Spleen (tissue), 11 donors: ENCODE measurements at regions not wholly inside any gene's neighbourhood (a gene's known extent, or its start where the extent isn't known, plus 50 kb on each side); places are given as distances from the start of the nearest gene placed in this dataset.

Experiments
- DNase-seq: peaks from one replicate; pipeline ENCODE4 v3.0.0-alpha.2; 2020
- H3K27ac ChIP-seq, 8 donors: fragments of 200-600 bp; sonication (generic) in 7 of 8; 1 replicate in 4 of 8; 2 replicates in 4 of 8; pipeline versions ENCODE4 v1.5.0 to v1.8.0; 2016 to 2021; ENCODE audit warnings: inconsistent platforms in 4 of 8, mild to moderate bottlenecking in 4 of 8, moderate library complexity in 1 of 8
- H3K27me3 ChIP-seq, 7 donors: fragments of 200-600 bp; sonication (generic) in 6 of 7; replicated peaks in 1 of 7; 1 replicate in 4 of 7; 2 replicates in 3 of 7; pipeline versions ENCODE4 v1.5.0 to v1.8.0; 2016 to 2021; ENCODE audit warnings: inconsistent platforms in 3 of 7, mild to moderate bottlenecking in 1 of 7
- H3K36me3 ChIP-seq, 6 donors: fragments of 200-600 bp; sonication (generic) in 5 of 6; 1 replicate in 4 of 6; 2 replicates in 2 of 6; pipeline versions ENCODE4 v1.5.0 to v1.8.0; 2016 to 2021; ENCODE audit warnings: inconsistent platforms in 2 of 6
- H3K4me1 ChIP-seq, 6 donors: fragments of 200-600 bp; sonication (generic) in 5 of 6; 1 replicate in 3 of 6; 2 replicates in 3 of 6; pipeline versions ENCODE4 v1.5.0 to v1.8.0; 2016 to 2021; ENCODE audit warnings: inconsistent platforms in 3 of 6
- H3K4me3 ChIP-seq, 8 donors: fragments of 200-600 bp; sonication (generic) in 7 of 8; 1 replicate in 4 of 8; 2 replicates in 4 of 8; pipeline versions ENCODE4 v1.5.0 to v1.8.0; 2016 to 2021; ENCODE audit warnings: inconsistent platforms in 4 of 8, mild to moderate bottlenecking in 4 of 8, moderate library complexity in 2 of 8
- H3K9me3 ChIP-seq, 8 donors: fragments of 200-600 bp; sonication (generic) in 7 of 8; 1 replicate in 4 of 8; 2 replicates in 4 of 8; pipeline versions ENCODE4 v1.5.0 to v1.8.0; 2016 to 2021; ENCODE audit warnings: inconsistent platforms in 4 of 8
- POLR2A ChIP-seq, 3 donors: fragments of 450-650 bp; IDR thresholded peaks; one replicate each; pipeline ENCODE4 v1.5.1; 2017; ENCODE audit warnings: antibody characterized with exemption in 3 of 3, mild to moderate bottlenecking in 1 of 3
- POLR2AphosphoS5 ChIP-seq, 3 donors: sonication (generic); formaldehyde crosslinking; IDR thresholded peaks; one replicate each; pipeline ENCODE4 v1.5.1; 2017; ENCODE audit warnings: antibody characterized with exemption in 3 of 3
- WGBS, 5 donors: extraction: QIAGEN DNeasy Blood & Tissue Kit in 3 of 5; methylation state at CpG; one replicate each; pipeline versions ENCODE4 v1.1.5 to v1.1.7; 2013 to 2018; 5-methylcytosine and 5-hydroxymethylcytosine counted together
- intact Hi-C: fragments of 100-400 bp; cut with DNase I; formaldehyde crosslinking; loops from one replicate; pipeline ENCODE4 v1.15.0; 2023; ENCODE audit warnings: low total_unique reads
- TF ChIP-seq, protein P1 (sequence below), 11 experiments: fragments of 200-600 bp in 7 of 11; fragments of 450-650 bp in 4 of 11; sonication (generic) in 4 of 11; IDR thresholded peaks in 8 of 11; conservative IDR thresholded peaks in 3 of 11; 1 replicate in 7 of 11; 2 replicates in 4 of 11; pipeline versions ENCODE4 v1.4.0 to v1.8.0; 2016 to 2021; ENCODE audit warnings: antibody characterized with exemption in 11 of 11, inconsistent platforms in 4 of 11, mild to moderate bottlenecking in 1 of 11
- donor health status: healthy with polysubstance abuse.
- donor health status: DM: no; HTN: no; CAD: no; lungs with moderate emphysema.
- donor health status: DM: no; HTN: no; CAD: no.
- donor health status: Bipolar disorder and iron deficiency.
- donor health status: healthy.
- donor health status: DM: no; HTN: no; CAD: no.
- donor health status: DM: yes; HTN: yes; CAD: no.

- TF ChIP-seq POLR2A (IDR thresholded peaks at IDR 0.05) (no peak), POLR2AphosphoS5 (IDR thresholded peaks at IDR 0.05) (no peak)
- TF ChIP-seq, protein P1, sequence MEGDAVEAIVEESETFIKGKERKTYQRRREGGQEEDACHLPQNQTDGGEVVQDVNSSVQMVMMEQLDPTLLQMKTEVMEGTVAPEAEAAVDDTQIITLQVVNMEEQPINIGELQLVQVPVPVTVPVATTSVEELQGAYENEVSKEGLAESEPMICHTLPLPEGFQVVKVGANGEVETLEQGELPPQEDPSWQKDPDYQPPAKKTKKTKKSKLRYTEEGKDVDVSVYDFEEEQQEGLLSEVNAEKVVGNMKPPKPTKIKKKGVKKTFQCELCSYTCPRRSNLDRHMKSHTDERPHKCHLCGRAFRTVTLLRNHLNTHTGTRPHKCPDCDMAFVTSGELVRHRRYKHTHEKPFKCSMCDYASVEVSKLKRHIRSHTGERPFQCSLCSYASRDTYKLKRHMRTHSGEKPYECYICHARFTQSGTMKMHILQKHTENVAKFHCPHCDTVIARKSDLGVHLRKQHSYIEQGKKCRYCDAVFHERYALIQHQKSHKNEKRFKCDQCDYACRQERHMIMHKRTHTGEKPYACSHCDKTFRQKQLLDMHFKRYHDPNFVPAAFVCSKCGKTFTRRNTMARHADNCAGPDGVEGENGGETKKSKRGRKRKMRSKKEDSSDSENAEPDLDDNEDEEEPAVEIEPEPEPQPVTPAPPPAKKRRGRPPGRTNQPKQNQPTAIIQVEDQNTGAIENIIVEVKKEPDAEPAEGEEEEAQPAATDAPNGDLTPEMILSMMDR (IDR thresholded peaks at IDR 0.05 in 8 of 11, conservative IDR thresholded peaks at IDR 0.05 in 3 of 11), result no peak
- no peak overlapping the region for H3K4me3 ChIP-seq
- peaks cover 0 to 9% (median 0%) of the 10 kb centered on the region in 8 donors for H3K9me3 ChIP-seq
- H3K27ac ChIP-seq, result no peak overlapping the region
- DNase-seq, result no peak
- H3K4me1 ChIP-seq, result no peaks in the 10 kb centered on the region
- intact Hi-C loops, result no loop called here
- no peaks in the 10 kb centered on the region for H3K27me3 ChIP-seq
- WGBS, 5 donors, result 30 to 43% (median 34%) methylated on average over 3 of the region's 3 CpGs
- H3K36me3 ChIP-seq, result no peaks in the 10 kb centered on the region
These were observed 445.6 kb downstream of the KCTD12 start for GRCh38 chr13:76440568-76440967.

DNA sequence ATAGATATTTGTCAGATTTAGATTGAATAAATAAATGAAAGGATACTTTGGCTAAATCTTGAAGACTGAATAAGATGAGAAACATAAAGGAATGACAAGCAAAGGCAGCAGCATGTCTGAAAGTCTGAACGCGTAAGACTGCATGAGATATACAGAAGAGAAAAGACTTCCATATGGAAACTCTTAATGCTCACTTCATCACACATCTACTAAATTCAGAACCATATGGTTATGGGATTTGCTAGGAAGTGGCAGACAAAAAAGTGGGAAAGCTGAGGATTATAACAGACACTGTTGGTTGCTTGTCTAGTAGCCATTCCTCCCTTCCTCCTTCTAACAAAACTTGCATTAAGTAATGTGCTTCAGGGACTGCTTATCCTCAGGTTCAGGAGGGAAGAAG is 446.7 kb downstream of the KCTD12 start:
- TF ChIP-seq POLR2A (IDR thresholded peaks at IDR 0.05), result no peak
- TF ChIP-seq POLR2AphosphoS5 (IDR thresholded peaks at IDR 0.05), result no peak
- TF ChIP-seq, protein P1 (IDR thresholded peaks at IDR 0.05 in 8 of 11, conservative IDR thresholded peaks at IDR 0.05 in 3 of 11), result no peak
- H3K4me3 ChIP-seq, result no peak overlapping the region
- peaks cover 0 to 9% (median 0%) of the 10 kb centered on the region in 8 donors for H3K9me3 ChIP-seq
- no peaks in the 10 kb centered on the region for H3K36me3 ChIP-seq
- 91 to 100% (median 95%) methylated on average over 2 of the region's 2 CpGs for WGBS, 5 donors
- DNase-seq, result no peak
- intact Hi-C loops, result no loop called here
- no peaks in the 10 kb centered on the region for H3K4me1 ChIP-seq
- H3K27me3 ChIP-seq, result no peaks in the 10 kb centered on the region
- H3K27ac ChIP-seq, result no peak overlapping the region

DNA sequence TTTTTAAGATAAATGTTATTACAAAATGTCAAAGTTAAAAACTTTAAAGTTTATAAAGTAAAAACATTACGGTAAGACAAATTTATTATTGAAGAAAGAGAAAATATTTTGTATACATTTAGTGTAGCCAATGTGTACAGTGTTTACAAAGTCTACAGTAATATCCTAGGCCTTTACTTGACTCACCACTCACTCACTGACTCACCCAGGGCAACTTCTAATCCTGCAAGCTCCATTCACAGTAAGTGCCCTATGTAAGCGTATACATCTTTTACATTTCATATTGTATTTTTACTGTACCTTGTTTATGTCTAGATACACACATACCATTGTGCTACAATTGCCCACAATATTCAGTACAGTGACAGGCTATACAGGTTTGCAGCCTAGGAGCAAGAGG is 448.2 kb downstream of the KCTD12 start:
- Histone ChIP-seq H3K27ac (no peak overlapping the region), H3K4me1 (no peaks in the 10 kb centered on the region), H3K4me3 (no peak overlapping the region), H3K36me3 (no peaks in the 10 kb centered on the region), H3K9me3 (peaks cover 0 to 3% (median 0%) of the 10 kb centered on the region in 8 donors), H3K27me3 (no peaks in the 10 kb centered on the region)
- intact Hi-C loops, result no loop called here
- 97 to 98% (median 97%) methylated on average over 2 of the region's 2 CpGs for WGBS, 5 donors
- no peak for DNase-seq
- no peak for TF ChIP-seq POLR2AphosphoS5 (IDR thresholded peaks at IDR 0.05)
- TF ChIP-seq, protein P1 (IDR thresholded peaks at IDR 0.05 in 8 of 11, conservative IDR thresholded peaks at IDR 0.05 in 3 of 11), result no peak
- no peak for TF ChIP-seq POLR2A (IDR thresholded peaks at IDR 0.05)

- no peaks in the 10 kb centered on the region for H3K9me3 ChIP-seq
- H3K4me3 ChIP-seq, result no peak overlapping the region
- 48 to 74% (median 57%) methylated on average over 2 of the region's 2 CpGs for WGBS, 5 donors
- H3K27ac ChIP-seq, result no peak overlapping the region
- TF ChIP-seq, protein P1 (IDR thresholded peaks at IDR 0.05 in 8 of 11, conservative IDR thresholded peaks at IDR 0.05 in 3 of 11), result no peak
- TF ChIP-seq POLR2A (IDR thresholded peaks at IDR 0.05), result no peak
- TF ChIP-seq POLR2AphosphoS5 (IDR thresholded peaks at IDR 0.05), result no peak
- DNase-seq, result no peak
- intact Hi-C loops, result no loop called here
- H3K4me1 ChIP-seq, result no peaks in the 10 kb centered on the region
- no peaks in the 10 kb centered on the region for H3K27me3 ChIP-seq
- H3K36me3 ChIP-seq, result no peaks in the 10 kb centered on the region
These were observed 460.3 kb downstream of the KCTD12 start for GRCh38 chr13:76425935-76426334.
